ENCODE measurements at regions not wholly inside any gene's neighbourhood (a gene's known extent, or its start where the extent isn't known, plus 50 kb on each side); places are given as distances from the start of the nearest gene placed in this dataset.

GRCh38 chr12:94091624-94092023, 56.8 kb upstream of the PLXNC1 start:
- H3K9me1 ChIP-seq (ENCODE audit: control insufficient read depth, insufficient read depth, low read length) = no peaks in the 10 kb centered on the region
- WGBS (ENCODE audit: insufficient coverage, low coverage, missing lambda C conversion rate) = 3% methylated on average over 2 of the region's 2 CpGs
- no TSS peak for BruUV-seq (replicated peaks)
- no peak overlapping the region for H3K4me3 ChIP-seq
- no peak overlapping the region for H3K4me2 ChIP-seq (ENCODE audit: insufficient read depth, low read length)
- H3K9ac ChIP-seq (ENCODE audit: insufficient read depth in 1 of 2, low read depth in 2 of 2, low read length in 2 of 2) = no peak overlapping the region
- H3K79me2 ChIP-seq (ENCODE audit: control insufficient read depth, insufficient read depth, low read length) = no peaks in the 10 kb centered on the region
- peaks cover 3 to 19% of the 10 kb centered on the region in 2 experiments; a peak in 2 of 5 replicates for H3K27me3 ChIP-seq (ENCODE audit: control insufficient read depth in 2 of 2, insufficient read depth in 2 of 2, low read length in 2 of 2)
- no peaks in the 10 kb centered on the region for H3K36me3 ChIP-seq (ENCODE audit: control insufficient read depth, insufficient read depth, low read length)
- in situ Hi-C loops (cut with MboI) = no loop called here
- no peak for ATAC-seq
- POLR2A ChIA-PET = interaction anchor here (0.6 kb wide), 1 partner anchor 37 kb away, joined by 3 read pairs; no protein-coding TSS in a partner anchor
- H3K27ac ChIP-seq (ENCODE audit: extremely low read depth, low read depth, low read length) = no peak overlapping the region
- no peak for DNase-seq (ENCODE audit: extremely low read depth in 1 of 4, low spot score in 3 of 4)
- intact Hi-C loops (cut with micrococcal nuclease) = no loop called here
- no peak for FAIRE-seq
- no peak for TF ChIP-seq CEBPB (tag; IDR thresholded peaks at IDR 0.05)
- TF ChIP-seq SMC3 (conservative IDR thresholded peaks at IDR 0.05; ENCODE audit: insufficient read depth, low read depth, low read length) = no peak
- no peak overlapping the region for H2AFZ ChIP-seq (ENCODE audit: low read depth, low read length)
- H3K9me3 ChIP-seq (replicated peaks; ENCODE audit: control insufficient read depth, insufficient read depth, low read depth, low read length) = no peaks in the 10 kb centered on the region
- CTCF ChIA-PET (ENCODE audit: low intra/inter-chr PET ratio) = no interaction called here
- H4K20me1 ChIP-seq (replicated peaks; ENCODE audit: control insufficient read depth, insufficient read depth, low read length) = 0 out of 2 replicates have a peak, but pooled peaks cover 2% of the 10 kb centered on the region
- H3K4me1 ChIP-seq (replicated peaks in 1 of 2; ENCODE audit: control insufficient read depth in 2 of 2, insufficient read depth in 2 of 2, low read length in 2 of 2) = no peaks in the 10 kb centered on the region; a peak in 1 of 5 replicates

DNA sequence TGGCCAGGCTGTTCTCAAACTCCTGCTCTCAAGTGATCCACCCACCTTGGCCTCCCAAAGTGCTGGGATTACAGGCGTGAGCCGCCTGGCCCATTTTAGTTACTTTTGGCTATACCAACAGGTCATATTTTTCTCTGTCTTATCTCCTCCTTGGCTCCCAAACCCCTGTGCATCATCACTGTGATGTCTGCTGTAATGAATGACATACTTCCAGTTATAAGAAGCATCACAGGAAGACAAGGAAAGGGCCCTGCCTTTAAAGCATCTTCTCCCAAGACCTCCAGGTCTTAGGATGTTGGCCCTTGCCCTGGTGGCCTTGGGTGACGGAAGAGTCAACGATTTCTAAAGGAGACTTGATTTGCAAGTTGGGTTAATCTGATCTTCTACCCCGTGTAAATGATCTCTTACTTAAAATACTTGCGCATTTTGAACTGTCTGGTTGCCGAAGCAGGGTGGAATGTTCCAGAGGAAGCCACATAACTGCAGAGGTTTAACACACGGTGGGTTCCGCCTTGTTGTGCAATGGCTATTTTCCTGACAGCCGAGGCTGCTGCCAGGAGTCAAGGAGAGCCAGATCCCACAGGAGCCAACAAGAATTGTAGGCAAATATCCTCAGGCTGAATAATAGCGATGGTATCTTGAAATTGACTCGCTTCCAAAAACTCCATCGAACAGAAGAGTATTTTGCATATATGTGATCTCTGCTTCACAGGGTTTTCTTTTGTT, 55.7 kb upstream of the PLXNC1 start:
- H2AFZ ChIP-seq (ENCODE audit: low read depth, low read length) = no peak overlapping the region
- ChIA-PET CTCF (ENCODE audit: low intra/inter-chr PET ratio) (no interaction called here), POLR2A (no interaction called here)
- H3K36me3 ChIP-seq (ENCODE audit: control insufficient read depth, insufficient read depth, low read length) = no peaks in the 10 kb centered on the region
- no peak for FAIRE-seq
- no peak overlapping the region for H3K4me3 ChIP-seq
- no peaks in the 10 kb centered on the region for H3K79me2 ChIP-seq (ENCODE audit: control insufficient read depth, insufficient read depth, low read length)
- in situ Hi-C loops (cut with MboI) (no loop called here), intact Hi-C loops (cut with micrococcal nuclease) (no loop called here)
- BruUV-seq (replicated peaks) = no TSS peak
- no peak overlapping the region for H3K9ac ChIP-seq (ENCODE audit: insufficient read depth in 1 of 2, low read depth in 2 of 2, low read length in 2 of 2)
- WGBS (ENCODE audit: insufficient coverage, low coverage, missing lambda C conversion rate) = 37% methylated on average over 13 of the region's 13 CpGs
- no peaks in the 10 kb centered on the region; a peak in 1 of 5 replicates for H3K4me1 ChIP-seq (replicated peaks in 1 of 2; ENCODE audit: control insufficient read depth in 2 of 2, insufficient read depth in 2 of 2, low read length in 2 of 2)
- no peaks in the 10 kb centered on the region for H3K9me3 ChIP-seq (replicated peaks; ENCODE audit: control insufficient read depth, insufficient read depth, low read depth, low read length)
- TF ChIP-seq LARP7 (IDR thresholded peaks at IDR 0.05) = no peak
- DNase-seq (ENCODE audit: extremely low read depth in 1 of 4, low spot score in 3 of 4) = no peak
- no peaks in the 10 kb centered on the region for H3K9me1 ChIP-seq (ENCODE audit: control insufficient read depth, insufficient read depth, low read length)
- H3K4me2 ChIP-seq (ENCODE audit: insufficient read depth, low read length) = no peak overlapping the region
- peaks cover 3 to 19% of the 10 kb centered on the region in 2 experiments; a peak in 2 of 5 replicates for H3K27me3 ChIP-seq (ENCODE audit: control insufficient read depth in 2 of 2, insufficient read depth in 2 of 2, low read length in 2 of 2)
- no peak overlapping the region for H3K27ac ChIP-seq (ENCODE audit: extremely low read depth, low read depth, low read length)
- H4K20me1 ChIP-seq (replicated peaks; ENCODE audit: control insufficient read depth, insufficient read depth, low read length) = 0 out of 2 replicates have a peak, but pooled peaks cover 2% of the 10 kb centered on the region
- no peak for ATAC-seq

Data from K562 (cell line).